H9 (cell line): ENCODE measurements at regions not wholly inside any gene's neighbourhood (a gene's known extent, or its start where the extent isn't known, plus 50 kb on each side); places are given as distances from the start of the nearest gene placed in this dataset.

Experiments used
- DNase-seq: peaks from one replicate; pipeline ENCODE4 v3.0.0-alpha.2; 2017
- H2AFZ ChIP-seq: one replicate; pipeline ENCODE4 v1.6.1; 2013; ENCODE audit warnings: mild to moderate bottlenecking, low read length, control low read depth, moderate library complexity
- H2AK5ac ChIP-seq: 2 replicates; pipeline ENCODE4 v1.6.1; 2013; ENCODE audit warnings: low read length, control low read depth, mixed read lengths; ENCODE audit not compliant: insufficient read length
- H2BK120ac ChIP-seq: one replicate; pipeline ENCODE4 v1.6.1; 2013; ENCODE audit warnings: low read depth, mild to moderate bottlenecking, low read length, control low read depth, inconsistent platforms; ENCODE audit not compliant: poor library complexity, severe bottlenecking
- H2BK12ac ChIP-seq: 2 replicates; pipeline ENCODE4 v1.6.1; 2013; ENCODE audit warnings: low read length, control low read depth, mixed read lengths, low read depth; ENCODE audit not compliant: insufficient read length
- H2BK15ac ChIP-seq: 2 replicates; pipeline ENCODE4 v1.6.1; 2013; ENCODE audit warnings: low read depth, low read length, control low read depth
- H2BK20ac ChIP-seq: one replicate; pipeline ENCODE4 v1.6.1; 2013; ENCODE audit warnings: low read depth, mild to moderate bottlenecking, low read length, control low read depth, inconsistent platforms; ENCODE audit not compliant: poor library complexity, severe bottlenecking
- H2BK5ac ChIP-seq: 2 replicates; pipeline ENCODE4 v1.6.1; 2013; ENCODE audit warnings: low read length, control low read depth, mixed read lengths; ENCODE audit not compliant: insufficient read length
- H3K14ac ChIP-seq: 2 replicates; pipeline ENCODE4 v1.6.1; 2013; ENCODE audit warnings: low read length, control low read depth; ENCODE audit not compliant: insufficient read depth
- H3K18ac ChIP-seq: 2 replicates; pipeline ENCODE4 v1.6.1; 2013; ENCODE audit warnings: low read depth, mild to moderate bottlenecking, mixed read lengths, low read length, control low read depth; ENCODE audit not compliant: insufficient read length
- H3K23ac ChIP-seq: 2 replicates; pipeline ENCODE4 v1.6.1; 2013; ENCODE audit warnings: low read length, control low read depth, mixed read lengths, low read depth; ENCODE audit not compliant: insufficient read length
- H3K23me2 ChIP-seq: 2 replicates; pipeline ENCODE4 v1.6.1; 2013; ENCODE audit warnings: low read depth, mild to moderate bottlenecking, mixed read lengths, low read length, control low read depth; ENCODE audit not compliant: insufficient read length, poor library complexity, severe bottlenecking
- H3K27ac ChIP-seq: 2 replicates; pipeline ENCODE4 v1.5.1; 2013; ENCODE audit warnings: low read length, control low read depth, mixed read lengths, low read depth; ENCODE audit not compliant: insufficient read length
- H3K27me3 ChIP-seq: 2 replicates; pipeline ENCODE4 v1.6.1; 2013; ENCODE audit warnings: low read length, control low read depth, inconsistent platforms; ENCODE audit not compliant: insufficient read depth
- H3K4ac ChIP-seq: 2 replicates; pipeline ENCODE4 v1.6.1; 2013; ENCODE audit warnings: low read depth, mild to moderate bottlenecking, control low read depth, inconsistent platforms, low read length, moderate library complexity
- H3K4me1 ChIP-seq: 2 replicates; pipeline ENCODE4 v1.6.1; 2013; ENCODE audit warnings: low read length, control low read depth, inconsistent platforms; ENCODE audit not compliant: insufficient read depth
- H3K4me2 ChIP-seq: 2 replicates; pipeline ENCODE4 v1.6.1; 2013; ENCODE audit warnings: low read length, control low read depth, mixed read lengths; ENCODE audit not compliant: insufficient read length, insufficient read depth
- H3K56ac ChIP-seq: 2 replicates; pipeline ENCODE4 v1.6.1; 2013; ENCODE audit warnings: low read depth, mild to moderate bottlenecking, mixed read lengths, low read length, control low read depth; ENCODE audit not compliant: insufficient read length
- H3K79me1 ChIP-seq: 2 replicates; pipeline ENCODE4 v1.6.1; 2013; ENCODE audit warnings: low read depth, mild to moderate bottlenecking, moderate library complexity, low read length, control low read depth, inconsistent platforms; ENCODE audit not compliant: insufficient read depth, poor library complexity, severe bottlenecking
- H3K79me2 ChIP-seq: 2 replicates; pipeline ENCODE4 v1.6.1; 2013; ENCODE audit warnings: low read length, control low read depth, inconsistent platforms; ENCODE audit not compliant: insufficient read depth
- H3K9ac ChIP-seq: 2 replicates; pipeline ENCODE4 v1.6.1; 2013; ENCODE audit warnings: low read length, control low read depth, mixed read lengths; ENCODE audit not compliant: insufficient read length; ENCODE audit errors: extremely low read depth
- H3K9me3 ChIP-seq: one replicate; pipeline ENCODE4 v1.6.1; 2013; ENCODE audit warnings: low read depth, low read length, inconsistent platforms; ENCODE audit not compliant: control insufficient read depth
- H3T11ph ChIP-seq: one replicate; pipeline ENCODE4 v1.6.1; 2013; ENCODE audit warnings: mild to moderate bottlenecking, low read length, control low read depth, inconsistent platforms
- H4K20me1 ChIP-seq: one replicate; pipeline ENCODE4 v1.6.1; 2013; ENCODE audit not compliant: control insufficient read depth, insufficient read length, insufficient read depth
- H4K5ac ChIP-seq: 2 replicates; pipeline ENCODE4 v1.6.1; 2013; ENCODE audit warnings: low read depth, mild to moderate bottlenecking, mixed read lengths, low read length, control low read depth; ENCODE audit not compliant: insufficient read length
- H4K8ac ChIP-seq: replicated peaks from 2 replicates; pipeline ENCODE4 v1.6.1; 2013; ENCODE audit warnings: low read length, control low read depth, mixed read lengths, low read depth; ENCODE audit not compliant: insufficient read length
- H4K91ac ChIP-seq: 2 replicates; pipeline ENCODE4 v1.6.1; 2013; ENCODE audit warnings: low read depth, mild to moderate bottlenecking, moderate library complexity, mixed read lengths, low read length, control low read depth; ENCODE audit not compliant: insufficient read length
- H3K27ac Mint-ChIP-seq, 3 experiments: 2 replicates in 2 of 3; 3 replicates in 1 of 3; pipeline ENCODE4 v1.8.0; 2020 to 2021; ENCODE audit warnings: mixed read lengths in 3 of 3, mild to moderate bottlenecking in 1 of 3, moderate library complexity in 1 of 3
- H3K27me3 Mint-ChIP-seq: 2 replicates; pipeline ENCODE4 v1.8.0; 2021; ENCODE audit warnings: low read depth, mild to moderate bottlenecking, moderate library complexity, mixed read lengths
- H3K36me3 Mint-ChIP-seq, 3 experiments: 2 replicates in 2 of 3; 3 replicates in 1 of 3; pipeline ENCODE4 v1.8.0; 2020 to 2021; ENCODE audit warnings: low read depth in 3 of 3, mixed read lengths in 3 of 3; ENCODE audit not compliant: insufficient read depth in 1 of 3
- H3K4me1 Mint-ChIP-seq, 2 experiments: 2 replicates each; pipeline ENCODE4 v1.8.0; 2020; ENCODE audit warnings: mixed read lengths in 2 of 2
- H3K4me3 Mint-ChIP-seq, 2 experiments: 2 replicates in 1 of 2; 3 replicates in 1 of 2; pipeline ENCODE4 v1.8.0; 2020 to 2021; ENCODE audit warnings: mild to moderate bottlenecking in 2 of 2, mixed read lengths in 2 of 2, moderate library complexity in 1 of 2
- H3K9me3 Mint-ChIP-seq, 2 experiments: 2 replicates in 1 of 2; 3 replicates in 1 of 2; pipeline ENCODE4 v1.8.0; 2020; ENCODE audit warnings: mild to moderate bottlenecking in 2 of 2, mixed read lengths in 2 of 2, moderate library complexity in 1 of 2
- CTCF ChIP-seq: fragments of 200-600 bp; sonication (generic); conservative IDR thresholded peaks from 3 replicates; pipeline ENCODE4 v1.8.0; 2021; ENCODE audit warnings: antibody characterized with exemption, mild to moderate bottlenecking
- whole genome bisulfite sequencing: extraction: QIAGEN DNeasy Blood & Tissue Kit; methylation state at CpG from one replicate; pipeline ENCODE4 v1.1.7; 2013; ENCODE audit warnings: missing lambda C conversion rate, low lambda C conversion rate, mixed read lengths; ENCODE audit not compliant: insufficient read length; ENCODE audit errors: extremely low coverage; 5-methylcytosine and 5-hydroxymethylcytosine counted together

DNA sequence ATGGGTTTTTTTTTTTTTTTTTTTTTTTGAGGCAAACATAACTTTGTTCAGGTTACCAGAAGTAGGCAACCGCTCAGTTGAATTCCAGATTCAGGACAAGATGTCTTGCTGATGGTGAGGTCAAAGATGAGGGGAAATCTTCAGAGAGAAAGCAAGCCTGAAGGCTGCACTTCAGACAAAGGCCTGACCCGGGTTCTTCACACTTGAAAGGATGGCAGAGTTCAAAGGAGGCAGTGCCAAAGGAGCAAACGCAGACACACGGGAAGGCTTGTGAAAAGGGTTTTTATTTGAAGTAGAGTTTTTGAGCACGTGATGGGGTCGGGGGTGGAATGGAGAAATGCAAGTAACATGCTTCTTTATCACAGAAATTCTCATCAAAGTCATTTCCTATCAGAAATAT is 960.2 kb upstream of the EEF2KMT start:
- Mint-ChIP-seq H3K36me3 (no peaks in the 10 kb centered on the region), H3K4me3 (no peak overlapping the region), H3K4me1 (peaks cover 0 to 6% of the 10 kb centered on the region in 2 experiments; a peak in 1 of 4 replicates), H3K27ac (no peak overlapping the region), H3K27me3 (no peaks in the 10 kb centered on the region; the same call in 1 of the 2 replicates), H3K9me3 (no peaks in the 10 kb centered on the region)
- Histone ChIP-seq H3K23me2 (no peaks in the 10 kb centered on the region), H3K4ac (no peak overlapping the region), H4K5ac (no peak overlapping the region), H3K79me1 (no peaks in the 10 kb centered on the region), H3K9me3 (no peaks in the 10 kb centered on the region), H3K18ac (no peak overlapping the region), H3K4me1 (no peaks in the 10 kb centered on the region), H3K4me2 (no peak overlapping the region), H4K20me1 (no peaks in the 10 kb centered on the region), H2AK5ac (no peak overlapping the region), H3K27ac (no peak overlapping the region), H3K56ac (no peak overlapping the region), H2BK12ac (no peak overlapping the region), H2BK15ac (no peak overlapping the region), H3K9ac (no peak overlapping the region), H4K8ac (no peak overlapping the region), H2BK20ac (no peak overlapping the region), H3K27me3 (no peaks in the 10 kb centered on the region), H2BK5ac (no peak overlapping the region), H4K91ac (no peak overlapping the region), H3K79me2 (no peaks in the 10 kb centered on the region), H2AFZ (no peak overlapping the region), H2BK120ac (no peak overlapping the region), H3T11ph (no peak overlapping the region), H3K14ac (no peak overlapping the region), H3K23ac (no peak overlapping the region)
- no peak for DNase-seq
- WGBS, result no CpG with 5 or more reads among the region's 6 CpGs
- no peak for TF ChIP-seq CTCF
